ENCODE measurements at regions not wholly inside any gene's neighbourhood (a gene's known extent, or its start where the extent isn't known, plus 50 kb on each side); places are given as distances from the start of the nearest gene placed in this dataset.

DNA sequence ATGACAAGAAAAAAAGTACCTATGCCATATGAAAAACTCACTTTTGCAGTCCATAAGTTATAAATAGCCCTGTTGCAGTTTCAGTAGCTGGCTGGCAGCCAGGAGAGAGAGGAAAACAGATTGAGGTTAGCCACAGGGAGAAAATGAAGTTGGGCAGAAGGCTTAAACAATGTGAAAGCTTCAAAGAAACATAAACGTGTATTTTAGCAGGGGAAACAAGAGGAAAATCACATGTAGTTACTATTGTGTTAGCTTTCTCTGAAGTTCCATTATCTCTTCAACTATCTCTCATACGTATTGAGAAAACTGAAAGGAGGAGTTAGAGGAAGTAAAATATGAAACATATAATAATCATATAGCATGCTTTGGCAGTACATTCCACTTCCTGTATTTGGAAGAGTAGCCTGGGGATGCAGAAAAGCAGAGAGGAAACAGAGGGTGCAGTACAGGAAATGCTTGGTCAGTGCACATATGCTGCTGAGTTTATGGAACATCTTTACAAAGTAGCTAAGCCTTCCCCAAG is 1551.1 kb downstream of the EFNB2 start:
- Histone ChIP-seq H3K4me1 (ENCODE audit: control insufficient read depth in 1 of 2, insufficient read depth in 1 of 2, low read depth in 1 of 2, low read length in 1 of 2) (peaks cover 0 to 7% of the 10 kb centered on the region in 2 experiments), H3K27ac (no peak overlapping the region), H3K9me3 (no peaks in the 10 kb centered on the region), H3K4me3 (ENCODE audit: low read depth in 1 of 2, low read length in 1 of 2) (no peak overlapping the region), H3K27me3 (no peaks in the 10 kb centered on the region), H3K36me3 (no peaks in the 10 kb centered on the region)
- no peak for TF ChIP-seq CTCF (IDR thresholded peaks at IDR 0.05)

- no peaks in the 10 kb centered on the region for H3K9me3 ChIP-seq
- H3K4me1 ChIP-seq (ENCODE audit: control insufficient read depth in 1 of 2, insufficient read depth in 1 of 2, low read depth in 1 of 2, low read length in 1 of 2), result peaks cover 0 to 7% of the 10 kb centered on the region in 2 experiments
- H3K36me3 ChIP-seq, result no peaks in the 10 kb centered on the region
- no peak overlapping the region for H3K4me3 ChIP-seq (ENCODE audit: low read depth in 1 of 2, low read length in 1 of 2)
- no peak overlapping the region for H3K27ac ChIP-seq
- H3K27me3 ChIP-seq, result no peaks in the 10 kb centered on the region
- no peak for TF ChIP-seq CTCF (IDR thresholded peaks at IDR 0.05)
Measured at GRCh38 chr13:104983601-104984000, 1551.9 kb downstream of the EFNB2 start.

DNA sequence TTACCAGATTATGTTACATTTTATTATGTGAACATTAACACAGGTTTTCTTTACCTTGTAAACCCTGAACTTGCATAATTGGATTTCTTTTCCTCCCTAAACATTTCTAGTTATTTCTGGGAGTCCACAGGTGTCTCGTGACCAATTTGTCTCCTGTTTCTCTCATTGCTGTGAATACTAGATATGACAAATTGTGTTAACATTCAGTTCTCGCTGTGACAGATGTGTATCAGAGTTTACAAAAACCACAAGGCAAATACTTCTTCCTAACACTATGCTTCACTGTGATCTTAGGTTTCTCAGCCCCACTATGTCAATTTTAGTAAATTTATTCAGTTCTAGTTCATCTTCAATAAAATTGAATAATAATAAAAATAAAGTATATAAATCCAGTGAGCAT is 1554.9 kb downstream of the EFNB2 start:
- H3K27ac ChIP-seq, result no peak overlapping the region
- TF ChIP-seq CTCF (IDR thresholded peaks at IDR 0.05), result no peak
- peaks cover 0 to 7% of the 10 kb centered on the region in 2 experiments for H3K4me1 ChIP-seq (ENCODE audit: control insufficient read depth in 1 of 2, insufficient read depth in 1 of 2, low read depth in 1 of 2, low read length in 1 of 2)
- no peaks in the 10 kb centered on the region for H3K36me3 ChIP-seq
- H3K27me3 ChIP-seq, result no peaks in the 10 kb centered on the region
- no peak overlapping the region for H3K4me3 ChIP-seq (ENCODE audit: low read depth in 1 of 2, low read length in 1 of 2)
- no peaks in the 10 kb centered on the region for H3K9me3 ChIP-seq

DNA sequence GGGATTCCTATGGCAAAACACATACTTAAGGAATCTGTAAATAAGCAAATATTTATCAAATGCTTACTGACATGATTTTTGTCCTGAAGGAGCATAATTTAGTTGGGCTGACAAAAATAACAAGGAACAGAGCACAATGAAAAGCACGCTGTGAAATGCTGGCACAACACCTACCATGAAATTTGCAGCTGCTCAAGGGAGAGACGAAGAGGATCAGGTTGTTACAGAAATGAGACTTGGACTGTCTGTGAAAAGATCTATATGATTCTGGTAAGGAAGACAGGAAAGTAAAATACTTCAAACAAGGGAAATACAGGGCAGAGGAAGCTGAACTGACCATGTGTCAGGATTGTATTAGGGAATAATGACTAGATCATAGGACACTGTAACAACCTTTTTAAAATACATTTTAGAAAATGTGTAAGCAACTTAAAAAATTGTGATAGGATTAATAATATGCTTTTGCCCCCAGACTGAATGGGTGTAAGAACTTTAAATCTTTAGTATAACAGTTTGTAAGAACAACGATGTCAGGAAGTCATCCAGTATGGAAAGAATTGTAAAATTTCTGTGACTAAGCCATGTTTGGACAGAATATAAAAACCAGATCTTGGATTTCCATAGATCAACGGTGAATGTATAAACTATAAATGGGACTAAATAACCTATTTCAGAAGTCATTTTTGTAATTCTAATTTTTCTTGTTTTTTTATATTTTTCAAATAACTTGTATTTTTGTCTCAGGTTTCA is 1556.0 kb downstream of the EFNB2 start:
- Histone ChIP-seq H3K4me1 (ENCODE audit: control insufficient read depth in 1 of 2, insufficient read depth in 1 of 2, low read depth in 1 of 2, low read length in 1 of 2) (peaks cover 0 to 4% of the 10 kb centered on the region in 2 experiments), H3K27me3 (no peaks in the 10 kb centered on the region), H3K9me3 (no peaks in the 10 kb centered on the region), H3K36me3 (no peaks in the 10 kb centered on the region), H3K4me3 (ENCODE audit: low read depth in 1 of 2, low read length in 1 of 2) (no peak overlapping the region), H3K27ac (no peak overlapping the region)
- no peak for TF ChIP-seq CTCF (IDR thresholded peaks at IDR 0.05)

DNA sequence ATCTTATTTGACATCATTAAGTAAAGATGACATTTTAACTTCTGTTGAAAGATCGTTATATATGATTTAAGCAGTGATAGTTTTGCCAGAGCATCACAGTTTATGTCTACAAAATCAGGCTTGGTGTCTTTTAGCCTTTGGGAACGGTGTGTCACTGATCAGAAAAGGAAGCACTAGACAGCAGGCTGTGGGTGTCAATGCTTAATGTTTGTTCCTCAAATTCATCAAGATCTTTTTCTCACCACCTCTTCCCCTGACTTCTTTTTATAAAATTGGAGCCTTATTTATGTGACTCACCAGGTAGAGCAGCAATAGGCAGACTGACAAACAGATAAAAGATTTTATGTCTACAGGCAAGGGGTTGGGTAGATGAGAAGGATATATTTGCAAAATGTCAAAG is 1558.5 kb downstream of the EFNB2 start:
- Histone ChIP-seq H3K27me3 (no peaks in the 10 kb centered on the region), H3K4me3 (ENCODE audit: low read depth in 1 of 2, low read length in 1 of 2) (no peak overlapping the region), H3K27ac (no peak overlapping the region), H3K9me3 (no peaks in the 10 kb centered on the region), H3K4me1 (ENCODE audit: control insufficient read depth in 1 of 2, insufficient read depth in 1 of 2, low read depth in 1 of 2, low read length in 1 of 2) (no peaks in the 10 kb centered on the region), H3K36me3 (no peaks in the 10 kb centered on the region)
- TF ChIP-seq CTCF (IDR thresholded peaks at IDR 0.05), result no peak

Measured in neutrophil (primary cell).